ENCODE measurements at regions not wholly inside any gene's neighbourhood (a gene's known extent, or its start where the extent isn't known, plus 50 kb on each side); places are given as distances from the start of the nearest gene placed in this dataset.
"Not testable (repeated sequence)": the region's sequence is repeated elsewhere in the genome, so short reads cannot be mapped to it uniquely, and the experiment has no call there.

DNA sequence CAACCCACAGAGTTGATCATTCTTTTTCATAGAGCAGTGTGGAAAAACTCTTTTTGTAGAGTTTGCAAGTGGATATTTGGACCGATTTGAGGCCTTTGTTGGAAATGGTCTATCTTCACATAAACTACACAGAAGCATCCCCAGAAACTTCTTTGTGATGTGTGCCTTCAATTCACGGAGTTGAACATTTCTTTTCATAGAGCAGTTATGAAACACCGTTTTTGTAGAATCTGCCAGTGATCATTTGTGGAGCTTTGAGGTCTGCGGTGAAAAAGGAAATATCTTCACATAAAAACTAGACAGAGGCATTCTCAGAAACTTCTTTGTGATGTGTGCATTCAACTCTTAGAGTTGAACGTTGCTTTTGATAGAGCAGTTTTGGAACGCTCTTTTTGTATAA lies 618.4 kb upstream of the ZNF337 start:
- H3K4me3 ChIP-seq (ENCODE audit: insufficient read depth, low read length): no peak overlapping the region
- H3K4me2 ChIP-seq (ENCODE audit: insufficient read depth, low read length): no peak overlapping the region
- TF ChIP-seq, protein P1, sequence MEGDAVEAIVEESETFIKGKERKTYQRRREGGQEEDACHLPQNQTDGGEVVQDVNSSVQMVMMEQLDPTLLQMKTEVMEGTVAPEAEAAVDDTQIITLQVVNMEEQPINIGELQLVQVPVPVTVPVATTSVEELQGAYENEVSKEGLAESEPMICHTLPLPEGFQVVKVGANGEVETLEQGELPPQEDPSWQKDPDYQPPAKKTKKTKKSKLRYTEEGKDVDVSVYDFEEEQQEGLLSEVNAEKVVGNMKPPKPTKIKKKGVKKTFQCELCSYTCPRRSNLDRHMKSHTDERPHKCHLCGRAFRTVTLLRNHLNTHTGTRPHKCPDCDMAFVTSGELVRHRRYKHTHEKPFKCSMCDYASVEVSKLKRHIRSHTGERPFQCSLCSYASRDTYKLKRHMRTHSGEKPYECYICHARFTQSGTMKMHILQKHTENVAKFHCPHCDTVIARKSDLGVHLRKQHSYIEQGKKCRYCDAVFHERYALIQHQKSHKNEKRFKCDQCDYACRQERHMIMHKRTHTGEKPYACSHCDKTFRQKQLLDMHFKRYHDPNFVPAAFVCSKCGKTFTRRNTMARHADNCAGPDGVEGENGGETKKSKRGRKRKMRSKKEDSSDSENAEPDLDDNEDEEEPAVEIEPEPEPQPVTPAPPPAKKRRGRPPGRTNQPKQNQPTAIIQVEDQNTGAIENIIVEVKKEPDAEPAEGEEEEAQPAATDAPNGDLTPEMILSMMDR (IDR thresholded peaks at IDR 0.05; ENCODE audit: extremely low read depth, low read depth, low read length): no peak
- no peak overlapping the region for H2AFZ ChIP-seq (ENCODE audit: low read length)
- H4K20me1 ChIP-seq (ENCODE audit: insufficient read depth, low read length): no peaks in the 10 kb centered on the region
- H3K27ac ChIP-seq (ENCODE audit: low read depth, low read length): no peak overlapping the region
- H3K79me2 ChIP-seq (ENCODE audit: insufficient read depth, low read length): no peaks in the 10 kb centered on the region
- no peaks in the 10 kb centered on the region for H3K4me1 ChIP-seq (ENCODE audit: insufficient read depth, low read length)
- H3K27me3 ChIP-seq (ENCODE audit: insufficient read depth, low read length): no peaks in the 10 kb centered on the region
- no peak for DNase-seq (ENCODE audit: insufficient read length, low spot score, missing footprints)
- H3K36me3 ChIP-seq (ENCODE audit: insufficient read depth, low read length): no peaks in the 10 kb centered on the region
- H3K9me3 ChIP-seq (ENCODE audit: low read depth, low read length): no peaks in the 10 kb centered on the region

GRCh38 chr20:26309720-26310119 lies 613.1 kb upstream of the ZNF337 start:
- not testable (repeated sequence) for H2AFZ ChIP-seq (ENCODE audit: low read length); H4K20me1 ChIP-seq (ENCODE audit: insufficient read depth, low read length); H3K36me3 ChIP-seq (ENCODE audit: insufficient read depth, low read length); H3K27ac ChIP-seq (ENCODE audit: low read depth, low read length); H3K9me3 ChIP-seq (ENCODE audit: low read depth, low read length); H3K4me1 ChIP-seq (ENCODE audit: insufficient read depth, low read length); H3K27me3 ChIP-seq (ENCODE audit: insufficient read depth, low read length); H3K79me2 ChIP-seq (ENCODE audit: insufficient read depth, low read length); DNase-seq (ENCODE audit: insufficient read length, low spot score, missing footprints); H3K4me2 ChIP-seq (ENCODE audit: insufficient read depth, low read length); H3K4me3 ChIP-seq (ENCODE audit: insufficient read depth, low read length)

GRCh38 chr20:26308961-26309360 lies 612.3 kb upstream of the ZNF337 start:
- H3K4me1 ChIP-seq (ENCODE audit: insufficient read depth, low read length): no peaks in the 10 kb centered on the region
- no peaks in the 10 kb centered on the region for H3K9me3 ChIP-seq (ENCODE audit: low read depth, low read length)
- no peaks in the 10 kb centered on the region for H3K27me3 ChIP-seq (ENCODE audit: insufficient read depth, low read length)
- H3K4me3 ChIP-seq (ENCODE audit: insufficient read depth, low read length): no peak overlapping the region
- no peak overlapping the region for H3K4me2 ChIP-seq (ENCODE audit: insufficient read depth, low read length)
- H3K79me2 ChIP-seq (ENCODE audit: insufficient read depth, low read length): no peaks in the 10 kb centered on the region
- TF ChIP-seq, protein P1 (IDR thresholded peaks at IDR 0.05; ENCODE audit: extremely low read depth, low read depth, low read length): no peak
- DNase-seq (ENCODE audit: insufficient read length, low spot score, missing footprints): no peak
- no peaks in the 10 kb centered on the region for H3K36me3 ChIP-seq (ENCODE audit: insufficient read depth, low read length)
- no peak overlapping the region for H2AFZ ChIP-seq (ENCODE audit: low read length)
- H4K20me1 ChIP-seq (ENCODE audit: insufficient read depth, low read length): no peaks in the 10 kb centered on the region
- H3K27ac ChIP-seq (ENCODE audit: low read depth, low read length): no peak overlapping the region

- H3K9me3 ChIP-seq (ENCODE audit: low read depth, low read length): no peaks in the 10 kb centered on the region
- no peak overlapping the region for H2AFZ ChIP-seq (ENCODE audit: low read length)
- no peaks in the 10 kb centered on the region for H3K36me3 ChIP-seq (ENCODE audit: insufficient read depth, low read length)
- no peak overlapping the region for H3K27ac ChIP-seq (ENCODE audit: low read depth, low read length)
- no peaks in the 10 kb centered on the region for H4K20me1 ChIP-seq (ENCODE audit: insufficient read depth, low read length)
- H3K4me3 ChIP-seq (ENCODE audit: insufficient read depth, low read length): no peak overlapping the region
- H3K4me1 ChIP-seq (ENCODE audit: insufficient read depth, low read length): no peaks in the 10 kb centered on the region
- no peak for DNase-seq (ENCODE audit: insufficient read length, low spot score, missing footprints)
- TF ChIP-seq, protein P1 (IDR thresholded peaks at IDR 0.05; ENCODE audit: extremely low read depth, low read depth, low read length): no peak
- no peaks in the 10 kb centered on the region for H3K27me3 ChIP-seq (ENCODE audit: insufficient read depth, low read length)
- no peaks in the 10 kb centered on the region for H3K79me2 ChIP-seq (ENCODE audit: insufficient read depth, low read length)
- no peak overlapping the region for H3K4me2 ChIP-seq (ENCODE audit: insufficient read depth, low read length)
Observed at GRCh38 chr20:26295006-26295405, 598.4 kb upstream of the ZNF337 start.

GRCh38 chr20:26288379-26289061 lies 591.9 kb upstream of the ZNF337 start:
- not testable (repeated sequence) for H3K27ac ChIP-seq (ENCODE audit: low read depth, low read length); H4K20me1 ChIP-seq (ENCODE audit: insufficient read depth, low read length); H3K4me3 ChIP-seq (ENCODE audit: insufficient read depth, low read length); H3K4me2 ChIP-seq (ENCODE audit: insufficient read depth, low read length); H3K36me3 ChIP-seq (ENCODE audit: insufficient read depth, low read length); DNase-seq (ENCODE audit: insufficient read length, low spot score, missing footprints); H3K9me3 ChIP-seq (ENCODE audit: low read depth, low read length); H3K27me3 ChIP-seq (ENCODE audit: insufficient read depth, low read length); H3K79me2 ChIP-seq (ENCODE audit: insufficient read depth, low read length); H3K4me1 ChIP-seq (ENCODE audit: insufficient read depth, low read length); H2AFZ ChIP-seq (ENCODE audit: low read length)

Data from osteoblast (primary cell).